ENCODE measurements at regions not wholly inside any gene's neighbourhood (a gene's known extent, or its start where the extent isn't known, plus 50 kb on each side); places are given as distances from the start of the nearest gene placed in this dataset.
"Not testable (repeated sequence)": the region's sequence is repeated elsewhere in the genome, so short reads cannot be mapped to it uniquely, and the experiment has no call there.

DNA sequence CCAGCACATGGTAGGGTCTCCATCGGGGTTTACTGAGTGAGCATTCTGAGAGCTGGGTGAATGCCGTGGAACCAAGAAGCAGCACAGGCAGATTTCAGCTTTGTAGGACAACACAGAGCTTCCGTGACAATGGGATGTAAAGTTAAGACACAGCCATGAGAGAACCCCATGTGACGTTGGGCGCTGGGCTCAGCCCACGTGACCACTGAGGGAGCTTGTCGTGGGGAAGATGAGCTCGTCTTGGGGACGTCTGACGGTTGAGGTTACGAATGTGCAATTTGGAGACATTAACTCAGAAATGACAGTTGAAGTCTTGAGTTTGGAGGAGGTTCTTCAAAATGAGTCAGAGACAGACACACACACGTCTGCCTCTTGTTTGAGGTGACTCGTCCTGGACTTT is 51.5 kb upstream of the MUC20 start:
- DNase-seq (ENCODE audit: low spot score): not testable (repeated sequence)

DNA sequence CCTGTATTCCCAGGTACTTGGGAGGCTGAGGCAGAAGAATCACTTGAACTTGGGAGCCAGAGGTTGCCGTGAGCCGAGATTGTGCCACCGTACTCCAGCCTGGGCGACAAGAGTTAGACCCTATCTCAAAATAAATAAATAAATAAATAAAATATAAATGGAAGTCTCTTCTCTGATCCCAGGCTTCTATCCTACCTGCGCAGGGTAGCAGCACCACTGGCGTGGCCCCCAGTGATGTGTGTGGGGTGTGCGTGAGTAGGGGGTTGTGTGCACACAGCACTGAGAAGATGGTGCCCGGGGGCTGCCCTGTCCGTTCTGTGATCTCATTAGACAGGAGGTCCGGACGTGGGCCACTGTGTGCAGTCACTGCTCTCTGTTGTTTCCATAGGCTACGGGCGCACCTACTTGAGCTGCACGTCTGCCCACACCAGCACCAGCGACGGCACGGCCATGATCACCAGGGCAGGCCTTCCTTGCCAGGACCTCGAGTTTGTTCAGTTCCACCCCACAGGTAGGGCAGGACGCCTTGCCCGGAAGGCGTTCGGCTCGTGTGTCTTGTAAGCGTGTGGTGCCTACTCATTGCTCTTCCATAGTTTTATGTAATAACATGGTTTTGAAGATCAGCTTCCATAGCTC is 52.5 kb upstream of the MUC20 start:
- DNase-seq (ENCODE audit: low spot score): not testable (repeated sequence)

DNA sequence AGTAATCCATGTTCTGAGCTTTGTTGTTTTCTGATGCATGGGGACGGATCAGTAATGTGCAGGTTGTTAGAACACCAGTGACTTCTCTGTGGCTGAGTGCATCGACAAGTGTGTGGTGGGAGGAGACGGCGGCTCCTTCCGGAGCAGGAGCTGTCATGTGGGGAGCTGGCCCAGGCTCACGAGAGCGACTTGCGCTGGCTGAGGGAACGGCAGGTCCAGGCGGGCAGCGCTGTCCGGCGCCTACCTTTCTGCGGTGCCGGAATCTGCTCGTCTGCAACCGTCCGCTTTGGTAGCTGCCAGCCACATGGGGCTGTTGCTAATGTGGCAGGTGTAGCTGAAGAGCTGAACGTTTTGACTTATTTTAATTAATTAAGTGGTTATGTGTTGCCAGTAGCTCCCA is 55.5 kb upstream of the MUC20 start:
- not testable (repeated sequence) for DNase-seq (ENCODE audit: low spot score)

DNA sequence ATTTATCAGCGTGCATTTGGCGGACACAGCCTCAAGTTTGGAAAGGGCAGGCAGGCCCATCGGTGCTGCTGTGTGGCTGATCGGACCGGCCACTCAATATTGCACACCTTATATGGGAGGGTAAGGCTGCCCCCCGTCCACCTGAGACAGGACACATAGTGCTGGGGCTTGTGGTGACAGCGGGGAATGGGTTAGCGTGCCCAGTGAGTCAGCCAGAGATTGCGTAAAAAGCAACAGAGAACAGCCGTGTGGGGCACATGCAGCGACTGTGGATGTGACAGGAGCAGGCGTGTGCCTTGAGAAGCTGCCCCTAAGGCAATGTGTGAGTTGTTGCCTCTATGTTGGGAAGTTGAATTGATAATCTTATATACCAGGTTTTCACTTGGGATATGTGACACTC is 56.6 kb upstream of the MUC20 start:
- not testable (repeated sequence) for DNase-seq (ENCODE audit: low spot score)

DNA sequence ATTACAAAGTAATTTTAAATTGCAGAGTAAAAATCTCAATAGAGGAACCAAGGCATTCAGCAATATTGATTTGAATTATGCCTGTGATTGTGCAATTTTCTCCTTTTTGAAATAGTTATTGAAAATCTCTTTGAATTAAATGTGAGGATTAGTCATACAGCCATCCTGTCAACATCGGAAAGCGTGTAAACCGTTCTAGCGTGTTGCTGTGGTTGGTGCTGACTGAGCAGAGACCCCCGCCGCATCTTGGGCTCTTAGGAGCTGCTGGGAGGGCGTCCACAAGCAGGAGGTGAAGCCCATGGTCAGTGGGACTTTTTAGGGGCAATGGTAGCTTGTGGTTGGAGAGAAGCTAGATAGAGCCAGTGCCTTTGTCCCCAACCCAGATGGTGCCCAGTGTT is 61.6 kb upstream of the MUC20 start:
- not testable (repeated sequence) for DNase-seq (ENCODE audit: low spot score)

DNA sequence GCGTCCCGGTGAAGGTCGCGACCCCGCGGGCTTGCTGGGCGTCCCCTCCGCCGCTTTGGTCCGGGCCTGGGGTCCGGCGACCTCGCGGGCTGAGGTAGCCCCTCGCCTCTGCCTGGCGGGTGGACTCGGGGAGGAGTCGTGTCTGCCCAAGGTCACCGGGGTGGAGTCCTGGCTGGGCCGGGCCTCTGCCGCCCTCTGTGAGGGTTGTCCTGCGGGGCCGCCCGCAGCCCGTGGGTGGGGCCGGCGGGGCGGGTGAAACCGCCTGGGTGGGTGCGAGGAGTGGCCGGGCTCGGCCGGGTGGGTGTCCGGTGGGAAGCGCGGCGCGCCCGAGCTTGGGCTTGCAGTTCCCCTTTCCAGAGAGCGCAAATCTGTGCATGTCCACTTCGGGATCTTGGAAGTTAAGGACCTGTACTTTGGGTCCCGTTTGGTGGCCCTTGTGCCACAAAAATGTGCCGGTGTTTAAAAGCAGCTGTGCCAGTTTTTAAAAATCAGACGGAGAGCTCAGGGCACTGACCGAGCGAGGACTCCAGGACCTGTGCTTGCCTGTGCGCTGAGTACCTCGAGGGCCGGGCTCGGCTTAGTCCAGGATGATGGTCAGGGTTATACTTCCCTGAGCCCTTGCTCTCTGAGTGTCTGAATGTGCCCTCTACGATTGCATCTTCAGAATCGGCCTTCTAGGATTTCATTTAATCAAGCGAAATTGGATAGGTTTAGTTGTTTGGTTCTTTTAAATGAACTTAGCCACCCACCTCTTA is 62.2 kb upstream of the MUC20 start:
- DNase-seq (ENCODE audit: low spot score): not testable (repeated sequence)

DNA sequence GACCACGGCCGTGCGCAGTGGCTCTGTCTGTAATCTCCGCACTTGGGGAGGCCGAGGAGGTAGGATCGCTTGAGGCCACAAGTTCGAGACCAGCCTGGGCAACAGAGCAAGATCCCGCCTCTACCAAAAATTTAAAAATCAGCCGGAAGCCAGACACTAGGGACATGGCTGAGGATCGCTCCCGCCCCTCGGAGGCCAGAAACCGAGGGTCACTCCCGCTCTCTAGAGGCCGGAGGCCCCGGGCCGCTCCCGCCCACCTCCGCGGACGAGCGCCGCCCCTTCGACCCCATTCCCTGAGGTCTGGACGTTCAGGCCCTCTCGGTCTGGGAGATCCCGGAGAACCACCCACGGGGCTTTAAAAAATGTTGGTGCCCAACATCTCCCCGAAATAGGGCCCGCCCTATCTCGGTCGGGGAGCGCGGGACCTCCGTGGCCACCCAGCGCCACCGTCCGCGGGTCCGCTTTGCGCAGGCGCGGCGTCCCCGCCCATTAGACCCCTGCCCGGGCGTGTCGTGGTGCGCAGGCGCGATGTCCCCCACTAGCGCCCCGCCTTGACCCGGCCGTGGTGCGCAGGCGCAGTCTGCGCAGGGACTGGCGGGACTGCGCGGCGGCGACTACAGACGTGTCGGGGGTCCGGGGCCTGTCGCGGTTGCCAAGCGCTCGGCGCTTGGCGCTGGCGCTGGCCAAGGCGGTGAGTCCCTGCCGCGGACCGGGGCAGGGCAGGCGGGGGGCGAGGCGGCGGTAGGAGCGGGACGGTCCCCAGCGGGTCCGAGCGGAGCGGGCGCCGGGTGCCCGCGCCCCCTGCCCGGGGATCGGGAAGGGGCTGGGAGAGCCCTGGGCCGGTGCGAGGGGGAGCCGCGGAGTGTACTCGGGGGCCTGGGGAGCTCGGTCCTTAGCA is 63.1 kb upstream of the MUC20 start:
- DNase-seq (ENCODE audit: low spot score): peak; percentile 70

DNA sequence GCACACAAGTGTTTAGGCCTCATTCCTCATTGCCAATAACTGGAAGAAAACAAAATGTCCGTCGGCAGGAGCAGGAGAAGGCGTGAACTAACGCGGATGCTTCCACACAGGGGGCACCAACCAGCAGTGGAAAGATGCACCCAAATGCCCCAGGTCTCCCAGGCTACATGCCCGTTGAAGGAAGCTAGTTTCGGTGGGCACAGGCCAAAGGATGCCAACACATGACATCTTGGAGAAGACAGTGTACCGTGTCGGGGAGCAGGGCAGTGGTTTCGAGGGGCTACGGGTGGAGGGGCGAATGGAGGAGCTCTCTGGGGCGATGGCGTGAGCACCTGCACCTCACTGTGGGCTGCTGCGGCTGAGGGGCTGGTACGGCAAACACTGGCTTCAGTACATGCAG is 64.7 kb upstream of the MUC20 start:
- not testable (repeated sequence) for DNase-seq (ENCODE audit: low spot score)

DNA sequence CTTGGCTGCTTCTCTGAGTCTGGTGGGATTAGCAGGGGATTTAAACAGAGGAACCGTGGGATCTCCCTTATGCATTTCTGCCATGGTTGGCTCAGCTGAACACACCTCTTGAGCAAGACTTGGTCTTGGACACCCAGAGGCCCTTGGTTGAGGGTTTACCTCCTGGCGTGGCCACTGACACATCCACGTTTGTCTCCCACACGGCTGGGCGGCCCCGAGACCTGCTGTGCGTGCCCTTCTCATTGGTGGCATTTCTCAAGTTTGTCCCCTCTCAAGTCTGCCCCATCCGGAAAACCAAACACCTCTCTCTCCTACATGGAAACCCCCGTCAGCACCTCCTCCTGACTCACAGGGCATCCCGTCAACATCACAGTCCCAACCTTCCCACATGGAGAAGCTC is 66.0 kb upstream of the MUC20 start:
- not testable (repeated sequence) for DNase-seq (ENCODE audit: low spot score)

DNA sequence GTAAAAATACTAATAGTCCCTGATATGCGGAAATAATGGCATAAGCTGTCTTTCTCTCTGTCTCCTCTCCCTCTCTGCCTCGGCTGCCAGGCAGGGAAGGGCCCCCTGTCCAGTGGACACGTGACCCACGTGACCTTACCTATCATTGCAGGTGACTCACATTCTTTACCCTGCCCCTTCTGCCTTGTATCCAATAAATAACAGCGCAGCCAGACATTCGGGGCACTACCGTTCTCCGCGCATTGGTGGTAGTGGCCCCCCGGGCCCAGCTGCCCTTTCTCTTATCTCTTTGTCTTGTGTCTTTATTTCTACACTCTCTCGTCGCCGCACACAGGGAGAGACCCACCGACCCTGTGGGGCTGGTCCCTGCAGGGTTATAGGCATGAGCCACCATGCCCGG is 66.6 kb upstream of the MUC20 start:
- DNase-seq (ENCODE audit: low spot score): not testable (repeated sequence)

DNA sequence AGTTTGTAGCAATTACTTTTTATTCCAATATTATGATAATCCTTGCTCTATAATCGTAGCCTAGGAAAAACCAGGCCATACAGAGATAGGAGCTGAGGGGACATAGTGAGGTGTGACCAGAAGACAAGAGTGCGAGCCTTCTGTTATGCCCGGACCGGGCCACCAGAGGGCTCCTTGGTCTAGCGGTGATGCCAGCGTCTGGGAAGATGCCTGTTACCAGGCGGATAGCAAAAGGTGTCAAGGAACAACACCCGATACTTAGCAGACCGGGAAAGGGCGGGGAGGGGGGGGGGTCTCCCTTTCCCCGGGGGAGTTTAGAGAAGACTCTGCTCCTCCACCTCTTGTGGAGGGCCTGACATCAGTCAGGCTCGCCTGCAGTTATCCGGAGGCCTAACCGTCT is 67.1 kb upstream of the MUC20 start:
- not testable (repeated sequence) for DNase-seq (ENCODE audit: low spot score)

DNA sequence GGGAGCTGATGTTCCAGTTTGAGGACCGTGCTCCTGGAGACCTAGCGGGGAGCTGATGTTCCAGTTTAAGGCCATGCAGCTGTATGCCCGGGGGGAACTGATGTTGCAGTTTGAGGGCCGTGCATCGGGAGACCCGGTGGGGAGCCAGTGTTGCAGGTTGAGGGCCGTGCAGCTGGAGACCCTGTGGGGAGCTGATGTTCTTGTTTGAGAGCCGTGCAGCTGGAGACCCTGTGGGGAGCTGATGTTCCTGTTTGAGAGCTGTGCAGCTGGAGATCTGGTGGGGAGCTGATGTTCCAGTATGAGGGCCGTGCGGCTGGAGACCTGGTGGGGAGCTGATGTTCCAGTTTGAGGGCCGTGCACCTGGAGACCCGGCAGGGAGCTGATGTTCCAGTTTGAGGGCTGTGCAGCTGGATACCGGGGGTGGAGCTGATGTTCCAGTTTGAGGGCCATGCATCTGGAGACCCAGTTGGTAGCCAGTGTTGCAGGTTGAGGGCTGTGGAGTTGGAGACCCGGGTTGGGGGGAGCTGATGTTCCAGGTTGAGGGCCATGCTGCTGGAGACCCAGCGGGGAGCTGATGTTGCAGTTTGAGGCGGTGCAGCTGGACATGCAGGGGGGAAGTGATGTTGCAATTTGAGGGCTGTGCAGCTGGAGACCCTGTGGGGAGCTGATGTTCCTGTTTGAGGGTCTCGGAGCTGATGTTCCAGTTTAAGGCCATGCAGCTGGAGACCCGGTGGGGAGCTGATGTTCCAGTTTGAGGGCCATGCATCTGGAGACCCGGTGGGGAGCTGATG is 64.4 kb upstream of the APOD start:
- not testable (repeated sequence) for DNase-seq (ENCODE audit: low spot score)

DNA sequence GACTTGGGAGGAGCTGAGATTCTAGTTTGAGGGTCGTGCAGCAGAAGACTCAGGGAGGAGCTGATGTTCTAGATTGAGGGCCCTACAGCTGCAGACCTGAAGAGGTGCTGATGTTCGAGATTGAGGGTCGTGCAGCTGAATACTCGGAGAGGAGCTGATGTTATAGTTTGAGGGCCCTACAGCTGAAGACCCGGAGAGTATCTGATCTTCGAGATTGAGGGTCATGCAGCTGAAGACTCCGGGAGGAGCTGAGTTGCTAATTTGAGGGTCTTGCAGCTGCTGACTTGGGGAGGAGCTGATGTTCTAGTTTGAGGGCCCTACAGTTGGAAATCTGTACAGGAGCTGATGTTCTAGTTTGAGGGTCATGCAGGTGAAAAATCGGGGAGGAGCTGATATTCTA is 62.1 kb upstream of the APOD start:
- DNase-seq (ENCODE audit: low spot score): not testable (repeated sequence)

DNA sequence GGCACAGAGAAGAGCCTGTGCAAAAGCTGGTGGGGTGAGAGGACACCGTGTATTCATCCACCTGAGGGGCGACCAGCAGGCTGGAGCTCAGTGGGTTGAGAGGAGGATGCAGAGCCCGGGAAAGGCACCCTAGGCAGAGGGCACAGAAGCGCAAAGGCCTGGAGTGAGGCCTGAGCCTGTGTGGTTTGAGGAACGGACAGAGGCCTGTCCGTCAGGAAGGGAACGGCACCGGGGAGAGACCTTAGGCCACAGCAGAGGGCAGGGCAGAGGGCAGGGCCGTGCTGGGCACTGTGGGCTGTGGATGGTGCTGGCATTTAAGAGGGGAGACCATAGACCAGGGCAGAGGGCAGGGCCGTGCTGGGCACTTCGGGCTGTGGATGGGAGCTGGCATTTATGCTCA is 59.5 kb upstream of the APOD start:
- not testable (repeated sequence) for DNase-seq (ENCODE audit: low spot score)

DNA sequence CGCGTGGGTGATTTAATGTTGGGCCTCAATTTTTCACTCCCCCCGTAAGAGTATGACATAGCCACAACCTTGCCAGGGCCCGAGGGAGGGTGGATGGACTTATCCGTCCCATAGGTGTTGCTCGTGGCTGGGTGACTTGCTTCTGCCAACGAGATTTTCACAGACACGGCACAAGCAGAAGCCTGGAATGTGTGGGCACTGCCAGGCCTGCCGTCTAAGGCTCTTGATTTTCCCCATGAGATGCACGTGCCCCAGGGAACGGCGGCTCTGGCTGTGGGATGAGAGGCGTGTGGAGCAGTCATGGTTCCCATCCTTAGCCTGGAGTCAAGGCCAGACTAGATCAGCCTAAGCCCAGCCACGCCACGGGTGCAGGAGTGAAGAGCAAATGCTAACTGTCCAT is 58.6 kb upstream of the APOD start:
- DNase-seq (ENCODE audit: low spot score): not testable (repeated sequence)

DNA sequence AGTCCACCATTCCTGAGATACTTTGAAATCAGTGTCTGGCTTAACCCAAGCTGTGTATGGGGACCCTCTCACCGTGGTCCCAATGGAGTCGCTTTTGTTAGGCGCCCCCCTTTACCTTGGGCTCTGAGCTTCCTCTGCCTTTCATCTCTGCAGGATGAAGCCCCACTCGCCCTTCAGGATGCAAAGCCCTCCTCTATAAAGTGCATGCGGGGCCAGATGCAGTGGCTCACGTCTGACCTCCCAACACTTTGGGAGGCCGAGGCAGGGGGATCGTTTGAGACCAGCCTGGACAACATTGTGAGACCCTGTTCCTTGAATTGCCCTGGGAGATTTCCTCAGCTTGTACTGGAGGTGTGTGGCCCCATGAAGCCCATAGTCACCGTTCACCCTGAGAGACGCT is 54.7 kb upstream of the APOD start:
- not testable (repeated sequence) for DNase-seq (ENCODE audit: low spot score)

DNA sequence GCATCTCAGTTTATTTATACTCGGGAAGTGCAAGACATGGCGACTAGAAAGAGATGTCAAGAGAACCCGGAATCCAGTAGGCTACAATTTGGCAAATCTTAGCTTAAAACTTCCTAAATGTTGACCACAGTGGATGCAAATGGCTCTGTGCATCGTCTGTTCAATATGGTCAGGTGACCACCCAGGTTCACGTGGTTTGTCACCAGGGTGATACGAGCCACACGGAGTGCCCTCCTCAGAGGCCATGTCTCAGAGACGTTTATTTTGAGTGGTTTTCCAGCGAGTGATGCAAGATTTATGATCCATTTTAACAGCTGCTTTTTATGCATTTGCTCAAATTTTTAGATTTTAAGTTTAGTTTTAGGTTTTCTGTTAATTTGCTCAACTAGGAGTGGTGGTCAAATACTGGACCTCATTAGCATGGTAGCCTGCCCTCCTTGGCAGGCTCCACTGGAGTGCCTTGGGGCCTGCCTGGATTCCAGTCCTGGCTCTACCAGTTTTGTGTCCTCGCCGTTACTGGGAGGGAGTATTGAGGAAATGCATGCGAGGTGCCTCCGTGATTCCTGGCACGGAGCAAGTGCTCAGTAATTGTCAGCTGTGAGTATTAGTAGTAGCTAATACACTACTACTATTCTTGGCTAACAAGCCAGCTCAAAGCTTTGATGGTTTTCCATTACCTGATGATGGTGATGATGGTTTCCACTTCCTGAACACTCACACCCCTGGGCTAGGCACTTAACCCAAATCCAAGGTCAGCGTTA is 53.9 kb upstream of the APOD start:
- not testable (repeated sequence) for DNase-seq (ENCODE audit: low spot score)

DNA sequence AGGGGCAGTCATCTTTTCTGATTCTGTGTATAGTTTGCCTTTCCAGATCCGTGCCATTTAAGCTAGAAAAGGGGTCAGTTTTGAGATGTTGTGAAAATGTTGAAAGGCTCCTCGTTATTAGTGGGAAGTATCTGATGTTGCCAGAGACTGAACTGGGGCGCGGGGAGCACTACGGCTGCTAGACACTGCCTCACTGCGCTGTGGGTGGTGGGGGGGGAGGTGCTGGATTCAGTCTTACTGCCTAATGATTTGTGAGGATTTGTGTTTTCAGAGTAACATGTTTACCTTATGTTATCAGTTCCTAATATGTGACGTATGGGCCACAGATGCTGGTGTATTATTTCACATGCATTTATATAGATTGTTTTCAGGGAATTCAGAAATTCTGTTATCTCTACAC is 53.3 kb upstream of the APOD start:
- not testable (repeated sequence) for DNase-seq (ENCODE audit: low spot score)

DNA sequence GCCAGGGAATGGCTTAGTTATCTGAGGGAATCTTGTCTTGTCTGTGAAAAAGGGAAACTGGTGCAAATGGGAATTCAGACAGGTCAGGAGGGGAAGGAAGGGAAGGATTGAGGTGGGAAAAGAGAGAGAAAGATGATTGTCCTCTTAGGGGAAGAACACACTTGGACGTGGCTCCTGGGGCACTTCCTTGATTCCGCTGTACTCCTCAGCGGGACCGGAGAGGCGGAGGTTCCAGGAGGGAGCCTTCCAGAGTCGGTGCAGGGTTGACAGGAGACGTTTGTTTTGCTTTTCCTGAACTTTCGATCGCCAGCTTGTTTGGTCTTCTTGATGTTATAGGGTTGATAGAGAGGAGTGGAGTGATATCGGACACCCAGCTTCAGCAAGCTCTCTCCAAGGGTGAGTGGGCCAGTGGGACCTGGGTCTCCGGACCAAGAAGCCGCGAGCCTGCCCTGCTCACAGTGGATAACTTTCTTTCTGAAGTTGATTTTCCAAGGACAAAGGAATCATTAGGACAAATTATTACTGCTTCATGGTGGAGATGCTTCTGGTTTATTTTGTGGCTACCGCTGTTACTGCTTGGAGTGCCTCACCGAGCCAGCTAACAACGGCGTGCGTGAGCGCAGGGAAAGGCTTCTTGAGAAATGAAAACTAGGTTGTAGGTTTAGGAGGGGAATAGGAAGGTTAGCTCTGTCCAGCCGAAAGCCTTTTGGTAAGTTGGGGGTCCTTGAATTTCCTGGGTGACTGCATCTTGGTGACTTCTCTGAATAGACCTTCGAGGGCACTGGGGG is 52.4 kb upstream of the APOD start:
- DNase-seq (ENCODE audit: low spot score): not testable (repeated sequence)

DNA sequence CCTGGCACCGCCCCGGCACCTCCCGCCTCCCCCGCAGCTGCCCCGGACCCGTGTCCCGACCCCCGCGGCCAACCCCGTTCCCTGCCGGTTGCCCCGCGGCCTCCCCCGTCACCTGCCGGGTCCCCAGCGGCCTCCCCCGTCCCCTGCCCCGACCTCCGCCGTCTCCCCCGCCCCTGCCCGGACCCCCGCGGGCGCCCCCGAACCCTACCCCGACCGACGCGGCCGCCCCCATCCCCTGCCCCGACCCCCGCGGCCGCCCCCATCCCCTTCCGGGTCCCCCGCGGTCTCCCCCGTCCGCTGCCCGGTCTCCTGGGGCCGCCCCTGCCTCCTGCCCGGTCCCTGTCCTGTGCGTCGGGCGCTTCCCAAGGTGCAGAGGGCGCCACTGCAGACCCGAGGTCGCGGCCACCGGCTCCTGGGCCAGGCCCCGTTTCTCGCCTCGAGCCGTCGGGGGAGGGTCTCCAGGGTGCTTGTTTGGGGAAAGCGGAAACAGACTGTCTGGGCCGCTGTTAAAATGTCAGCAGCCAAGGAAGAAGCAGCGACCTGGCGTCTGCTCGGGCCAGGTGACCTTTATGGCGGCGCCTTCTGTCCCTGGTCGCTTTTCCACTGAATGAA is 51.6 kb upstream of the APOD start:
- not testable (repeated sequence) for DNase-seq (ENCODE audit: low spot score)
